ENCODE measurements at regions not wholly inside any gene's neighbourhood (a gene's known extent, or its start where the extent isn't known, plus 50 kb on each side); places are given as distances from the start of the nearest gene placed in this dataset.

- TF ChIP-seq EZH2 (IDR thresholded peaks at IDR 0.05; ENCODE audit: insufficient read depth, low read length), result no peak
- TF ChIP-seq CTCF (IDR thresholded peaks at IDR 0.05; ENCODE audit: insufficient read depth, low read depth, low read length), result no peak
These were observed 295.0 kb downstream of the OMA1 start for GRCh38 chr1:58251430-58252073.

Measured in astrocyte (in vitro differentiated cells and primary cell).